Stimulated activated CD8-positive, alpha-beta memory T cell treated with anti-CD3 and anti-CD28 coated beads, Interleukin-15, amount 100 ng/mL, for 4 hours (primary cell): ENCODE measurements at regions not wholly inside any gene's neighbourhood (a gene's known extent, or its start where the extent isn't known, plus 50 kb on each side); places are given as distances from the start of the nearest gene placed in this dataset.
"Not testable (repeated sequence)": the region's sequence is repeated elsewhere in the genome, so short reads cannot be mapped to it uniquely, and the experiment has no call there.

ENCODE experiments used
- DNase-seq, 2 donors: peaks; one replicate each; pipeline ENCODE4 v3.0.0-alpha.2; 2020; ENCODE audit warnings: low read depth in 2 of 2

DNA sequence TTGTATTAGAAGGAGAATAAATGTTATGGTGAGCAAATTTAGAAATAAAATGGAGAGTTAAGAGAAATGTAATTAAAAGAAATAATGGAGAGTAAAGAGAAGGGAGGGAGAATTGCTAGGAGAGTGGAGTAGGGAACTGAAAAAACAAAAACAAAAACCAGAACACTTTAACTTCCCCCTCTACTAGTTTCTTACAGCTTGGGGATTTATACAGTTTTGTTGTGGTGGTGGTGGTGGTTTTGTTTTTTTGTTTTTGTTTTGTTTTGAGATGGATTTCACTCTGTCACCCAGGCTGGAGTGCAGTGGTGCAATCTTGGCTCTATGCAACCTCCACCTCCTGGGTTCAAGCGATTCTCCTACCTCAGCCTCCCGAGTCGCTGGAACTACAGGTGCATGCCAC lies 322.4 kb downstream of the TMEM167A start:
- DNase-seq = no peak

DNA sequence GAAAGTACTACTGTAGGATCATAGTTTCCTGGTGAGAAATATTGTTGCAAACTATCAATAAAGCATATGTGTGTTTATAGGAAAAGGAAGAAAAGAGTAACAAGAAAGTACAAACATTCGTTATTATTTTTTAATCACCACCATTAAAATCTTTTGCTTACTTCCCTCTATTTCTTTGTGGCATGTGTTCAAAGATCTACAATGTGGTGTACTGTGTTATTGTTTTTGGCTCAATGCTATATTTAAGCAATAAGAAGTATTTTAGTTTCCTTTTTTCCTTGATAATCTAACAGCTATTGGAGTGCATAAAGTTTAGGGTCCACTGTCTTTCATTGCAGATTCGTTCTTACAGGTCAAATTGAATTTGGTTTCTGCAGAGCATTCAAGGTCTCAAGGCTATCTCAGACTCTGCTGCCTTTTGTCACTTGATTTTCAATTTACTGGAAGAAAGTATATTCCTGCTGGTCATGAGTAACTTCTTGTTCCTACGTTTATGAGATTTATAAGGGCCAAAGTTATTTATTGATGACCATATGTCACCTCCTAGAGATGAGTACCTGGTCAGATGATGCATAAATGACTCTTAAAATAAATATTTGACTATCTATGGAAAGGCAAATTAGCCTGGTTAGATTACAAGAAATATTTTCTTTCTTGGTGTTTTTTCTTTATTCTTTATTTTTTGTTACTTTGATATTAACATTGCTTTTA lies 323.0 kb downstream of the TMEM167A start:
- DNase-seq = no peak

DNA sequence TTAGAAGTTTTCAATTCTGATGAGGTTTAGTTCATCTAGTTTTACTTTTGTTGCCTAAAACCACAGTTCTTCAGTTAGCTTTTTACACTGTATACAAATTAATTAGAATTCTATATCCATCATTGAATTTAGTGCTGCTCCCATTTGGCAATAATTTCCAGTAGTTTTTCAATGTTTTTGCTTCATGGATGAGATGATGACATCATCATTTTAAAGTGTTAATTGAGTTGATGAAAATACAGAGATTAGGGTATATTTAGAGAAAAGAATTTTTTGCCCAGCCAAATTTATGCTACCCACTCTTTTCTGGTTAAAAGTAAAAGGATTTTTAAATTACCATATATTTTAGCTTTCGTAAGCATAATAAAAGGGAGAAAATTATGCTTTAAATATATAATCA lies 323.8 kb downstream of the TMEM167A start:
- no peak for DNase-seq

DNA sequence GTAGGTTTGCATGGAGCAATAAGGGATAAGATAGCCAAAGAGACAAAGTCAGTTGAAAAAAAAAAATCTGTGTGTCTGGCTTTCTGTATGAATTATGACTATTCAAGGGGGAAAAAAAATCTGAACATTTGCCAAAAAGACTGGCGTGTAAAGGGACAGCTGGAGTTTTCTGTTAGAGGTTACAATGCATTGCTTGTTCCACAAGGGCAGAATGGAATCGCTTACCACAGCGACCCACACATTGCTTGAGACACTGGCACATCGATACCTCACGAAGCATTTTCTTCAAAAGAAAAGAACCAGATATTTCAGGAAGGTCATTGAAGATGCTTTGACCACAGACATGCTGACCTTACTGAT lies 327.8 kb downstream of the TMEM167A start:
- DNase-seq = no peak

DNA sequence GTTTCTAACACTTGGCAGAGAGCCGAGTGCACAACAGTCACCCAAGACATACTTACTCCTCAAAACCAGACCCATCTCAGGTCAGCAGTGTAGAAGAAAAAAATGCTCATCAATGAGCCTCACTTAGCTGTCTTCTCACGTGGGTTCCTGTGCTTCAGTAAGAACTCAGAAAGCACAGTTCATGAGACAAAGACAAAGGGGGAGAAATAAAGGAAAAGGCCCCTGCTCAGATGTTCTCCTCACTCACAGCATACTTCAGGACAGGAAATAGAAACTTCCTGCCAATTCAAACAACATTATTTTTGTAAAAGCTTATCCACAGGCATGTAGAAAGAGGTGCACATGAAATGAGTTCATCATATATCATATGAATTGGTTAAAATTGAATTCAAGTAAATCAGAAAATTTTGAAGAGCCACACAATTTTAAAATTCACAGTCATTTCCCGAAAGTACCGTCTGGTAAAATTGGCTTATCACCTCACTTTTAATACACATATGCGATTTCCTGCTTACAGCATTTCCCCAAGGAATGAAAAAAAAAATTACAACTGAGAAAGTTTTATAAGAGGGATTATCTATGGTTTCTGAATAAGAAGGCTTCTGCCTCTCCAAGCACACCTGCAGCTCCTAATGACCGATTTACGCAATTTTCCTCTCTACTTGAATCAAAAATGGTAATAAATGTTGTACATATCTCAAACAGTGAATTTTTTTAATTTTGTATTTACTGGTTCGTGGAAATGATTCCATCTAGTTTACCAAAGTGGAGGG lies 328.3 kb downstream of the TMEM167A start:
- DNase-seq = no peak

DNA sequence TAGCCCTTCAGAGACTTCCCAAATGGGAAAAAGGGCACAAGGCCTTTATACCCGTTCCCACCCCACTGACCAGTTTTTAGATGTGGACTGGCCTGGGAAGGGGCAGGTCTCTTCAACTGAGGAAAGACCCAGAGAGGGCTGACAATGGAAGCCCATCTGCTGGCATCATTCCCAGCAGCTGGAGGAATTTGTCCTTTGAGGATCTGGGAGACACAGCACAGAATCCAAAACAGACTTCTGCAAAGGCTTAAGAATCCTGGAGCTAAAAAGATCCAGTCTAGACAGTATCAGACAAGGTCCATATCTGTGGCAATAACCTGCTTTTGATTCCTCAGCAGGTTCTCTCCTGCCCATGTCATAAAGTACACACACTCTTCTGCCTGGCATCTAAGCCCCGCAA lies 329.2 kb downstream of the TMEM167A start:
- DNase-seq = no peak

DNA sequence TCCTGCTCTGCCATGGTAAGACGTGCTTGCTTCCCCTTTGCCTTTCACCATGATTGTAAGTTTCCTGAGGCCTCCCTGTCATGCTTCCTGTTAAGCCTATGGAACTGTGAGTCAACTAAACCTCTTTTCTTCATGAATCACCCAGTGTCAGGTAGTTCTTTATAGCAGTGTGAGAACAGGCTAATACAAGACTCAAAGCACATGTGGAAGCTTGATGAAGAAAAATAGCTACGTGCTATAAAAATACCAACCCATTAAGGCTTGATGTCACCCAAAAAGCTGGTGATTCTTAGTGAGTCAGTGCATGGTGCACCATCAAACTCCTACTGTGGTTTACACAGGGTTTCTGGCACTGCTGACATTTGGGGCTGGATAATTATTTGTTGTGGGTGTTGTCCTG lies 332.2 kb downstream of the TMEM167A start:
- no peak for DNase-seq

DNA sequence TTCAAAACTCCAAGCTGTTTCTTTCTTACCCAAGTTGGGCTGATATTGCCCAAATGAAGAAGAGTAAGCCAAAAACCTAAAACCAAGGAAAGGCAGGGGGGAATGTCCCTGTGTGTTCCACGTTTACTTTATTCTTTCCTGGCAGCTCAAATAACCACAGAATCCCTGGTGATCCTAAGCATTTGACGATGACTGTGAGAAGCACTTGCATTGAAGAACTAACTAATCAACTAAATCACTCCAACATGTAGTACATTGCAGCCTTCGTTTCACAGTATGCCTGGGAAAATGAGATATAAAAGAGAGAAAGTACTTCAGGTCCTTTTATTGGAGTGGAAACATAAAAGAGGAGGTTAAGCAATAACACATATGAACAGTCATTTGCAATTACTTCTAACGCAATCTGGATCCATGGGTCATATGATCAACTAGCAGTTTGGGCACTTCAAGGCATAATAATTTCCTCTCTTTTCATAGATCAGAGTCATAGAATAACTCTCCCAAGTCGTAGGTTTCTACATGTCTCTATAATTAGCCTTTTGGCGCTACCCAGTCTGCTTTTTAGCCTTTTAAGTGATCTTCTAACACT lies 338.4 kb downstream of the TMEM167A start:
- no peak for DNase-seq

DNA sequence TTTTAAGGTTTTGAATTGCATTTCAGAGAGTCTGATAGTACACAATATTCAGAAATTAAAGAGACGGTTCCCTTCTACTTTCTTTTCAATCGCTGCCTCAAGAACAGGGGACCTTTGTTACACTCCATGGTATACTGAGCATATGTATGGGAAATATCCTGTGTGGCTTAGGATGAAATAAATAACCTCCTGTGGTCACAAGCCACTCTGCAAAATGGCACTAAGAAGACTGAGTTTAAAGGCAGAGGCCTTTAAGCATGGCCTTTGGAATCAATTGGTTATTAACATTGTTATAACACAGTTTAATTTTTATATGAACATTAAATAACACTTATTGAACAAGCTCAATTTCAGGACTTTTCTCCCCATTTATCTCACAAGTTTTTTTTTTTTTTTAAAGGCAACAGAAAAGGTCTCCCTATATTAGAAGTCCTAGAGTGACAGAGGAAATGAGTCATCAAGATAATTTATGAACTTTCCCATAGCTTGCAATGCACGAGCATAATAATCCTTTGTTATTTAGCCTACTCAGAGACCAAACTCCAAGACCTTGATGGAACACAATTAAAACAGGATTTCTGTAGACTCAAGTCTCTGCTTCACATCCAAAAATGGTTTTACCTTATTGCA lies 341.9 kb downstream of the TMEM167A start:
- DNase-seq = no peak

DNA sequence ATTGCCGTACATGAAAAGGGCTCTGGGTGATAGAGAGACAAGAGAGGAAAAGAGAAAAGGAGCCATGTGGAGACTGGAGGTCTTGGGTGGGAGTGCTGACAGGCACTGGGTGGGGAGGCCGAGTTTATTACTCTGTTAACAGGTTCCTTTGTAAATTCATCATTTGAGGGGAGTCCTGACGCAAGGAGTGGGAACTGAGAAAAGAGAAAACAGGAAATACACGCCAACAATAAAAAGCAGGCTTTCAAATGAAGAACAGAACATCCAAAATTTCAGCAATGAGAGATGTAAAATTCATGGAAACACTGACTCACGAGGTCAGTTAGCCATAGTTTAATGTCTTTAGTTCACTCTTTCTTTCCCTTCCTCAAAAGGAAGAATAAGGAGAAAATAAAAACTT lies 342.8 kb downstream of the TMEM167A start:
- DNase-seq = no peak

DNA sequence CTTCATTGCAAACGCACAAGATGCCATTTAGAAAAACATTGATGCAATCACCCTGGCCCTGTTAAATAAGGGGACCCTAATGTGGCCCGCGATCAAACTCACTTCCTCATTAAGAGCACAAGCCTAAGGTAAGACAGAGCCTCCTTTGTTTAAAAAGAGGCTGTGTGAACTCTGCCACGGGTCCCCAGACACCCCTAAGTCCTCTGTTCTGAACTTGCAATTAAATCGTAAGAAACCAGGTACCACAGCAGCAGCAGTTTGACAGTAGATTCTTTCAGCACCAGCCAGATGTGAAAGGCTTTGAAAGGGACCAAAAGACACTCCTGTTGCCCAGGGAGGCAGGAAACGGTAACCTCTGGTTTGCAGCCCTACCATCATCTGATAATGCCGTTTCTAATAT lies 346.3 kb downstream of the TMEM167A start:
- DNase-seq = no peak

DNA sequence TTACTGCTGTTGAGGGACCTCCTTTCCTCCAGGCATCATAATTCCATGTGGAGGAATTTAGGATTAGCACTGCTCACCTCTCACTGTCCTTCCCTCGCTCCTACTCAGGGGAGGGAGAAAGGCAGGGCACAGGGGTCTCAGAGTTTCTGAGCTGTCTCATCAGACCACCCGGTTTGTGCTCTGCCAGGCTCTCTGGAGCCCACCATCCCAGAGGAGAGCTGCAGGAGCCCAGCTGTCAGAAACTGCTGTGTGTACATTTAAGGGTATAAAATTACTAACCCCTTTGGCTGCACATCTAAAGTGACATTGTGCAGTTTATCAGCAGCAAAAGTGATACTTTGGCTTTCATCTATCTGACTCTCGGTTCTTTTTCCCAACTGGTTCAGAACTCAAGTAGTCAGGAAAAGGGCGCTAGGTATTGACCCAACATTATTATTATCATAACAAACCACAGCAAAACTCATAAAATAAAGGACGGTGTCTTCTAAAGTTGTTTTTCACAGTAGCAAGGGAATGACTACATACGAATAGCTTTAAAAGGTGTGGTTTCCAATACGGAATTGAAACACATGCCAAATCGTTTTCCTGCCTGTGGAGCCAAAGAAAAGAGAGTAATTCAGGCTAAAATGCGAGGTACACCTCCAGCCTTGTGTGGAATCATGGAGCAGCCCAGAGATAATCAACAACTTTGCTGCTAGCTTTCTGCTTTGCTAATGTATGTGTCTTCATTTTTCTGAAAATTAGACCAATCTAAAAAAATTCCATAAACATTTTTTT lies 348.1 kb downstream of the TMEM167A start:
- no peak for DNase-seq

DNA sequence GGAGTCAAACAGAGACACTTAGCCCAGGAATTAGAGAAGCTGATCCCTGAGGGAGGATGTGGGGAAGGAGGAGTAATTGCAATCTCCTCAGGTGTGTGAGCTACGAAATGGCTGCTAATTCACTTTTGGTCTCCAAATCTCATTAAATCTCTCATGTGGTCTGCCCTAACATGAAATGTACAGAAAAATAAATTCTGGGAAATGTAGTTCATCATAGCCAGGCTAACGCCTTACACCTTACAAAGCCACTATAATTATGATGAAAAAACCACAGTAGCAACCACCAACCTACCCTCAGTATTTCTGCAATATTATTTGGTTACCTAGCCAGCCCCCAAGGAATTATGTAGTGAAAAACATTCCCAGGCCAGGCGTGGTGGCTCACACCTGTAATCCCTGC lies 354.0 kb downstream of the TMEM167A start:
- DNase-seq = no peak

DNA sequence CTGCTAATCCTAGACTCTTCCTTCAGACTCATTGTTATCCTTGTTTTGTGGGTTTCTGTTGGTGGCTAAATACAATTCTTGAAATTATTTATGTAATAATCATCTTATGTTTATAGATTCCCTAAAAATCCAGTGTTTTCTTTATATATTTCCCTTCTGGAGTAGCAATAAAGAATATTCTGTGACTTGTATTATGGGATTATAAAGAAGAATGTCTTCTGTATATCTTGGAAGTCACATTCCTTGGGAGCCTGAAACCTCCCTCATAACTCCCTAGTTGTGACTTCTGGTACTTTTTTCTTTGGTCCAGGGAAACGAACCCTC lies 356.1 kb downstream of the TMEM167A start:
- no peak for DNase-seq

DNA sequence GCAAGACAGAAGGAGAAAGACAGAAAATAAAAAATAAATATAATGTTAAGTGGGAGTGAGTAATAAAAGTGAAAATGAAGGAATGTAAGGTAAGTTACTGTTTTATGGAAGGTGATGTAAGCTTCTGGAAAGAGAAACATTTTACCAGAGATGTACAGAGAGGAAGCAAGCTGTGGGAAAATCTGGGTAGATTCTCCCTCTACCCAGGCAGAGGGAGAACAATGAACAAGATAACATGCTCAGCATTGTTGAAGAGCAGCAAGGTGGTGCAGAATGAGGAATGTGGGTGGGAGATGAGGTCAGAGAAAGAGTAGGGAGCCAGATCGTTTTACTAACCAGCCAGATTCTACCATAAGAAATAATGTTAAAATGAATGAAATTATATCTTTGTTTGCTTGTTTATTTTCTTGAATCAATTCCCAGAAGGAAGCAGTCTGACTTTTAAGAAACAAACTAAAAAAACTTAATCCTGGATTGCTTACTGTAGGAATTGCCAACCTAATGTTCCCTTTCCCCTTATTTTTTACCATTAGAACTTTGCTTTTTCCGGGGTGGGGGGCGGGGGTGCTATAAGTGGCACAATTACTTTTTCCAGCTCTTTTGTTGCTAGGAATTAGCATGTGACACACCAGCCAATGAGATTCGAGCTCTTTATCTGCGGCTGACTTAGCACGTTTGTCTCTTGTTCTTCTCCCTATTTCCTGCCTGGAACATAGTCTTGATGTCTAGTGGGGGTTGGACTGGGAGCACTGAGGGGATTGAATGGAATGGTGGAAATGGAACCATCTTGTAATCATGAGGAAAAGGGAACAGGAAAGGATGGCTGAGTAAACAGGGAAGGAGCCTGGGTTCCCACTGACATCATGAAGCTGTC lies 356.7 kb downstream of the TMEM167A start:
- DNase-seq = no peak

DNA sequence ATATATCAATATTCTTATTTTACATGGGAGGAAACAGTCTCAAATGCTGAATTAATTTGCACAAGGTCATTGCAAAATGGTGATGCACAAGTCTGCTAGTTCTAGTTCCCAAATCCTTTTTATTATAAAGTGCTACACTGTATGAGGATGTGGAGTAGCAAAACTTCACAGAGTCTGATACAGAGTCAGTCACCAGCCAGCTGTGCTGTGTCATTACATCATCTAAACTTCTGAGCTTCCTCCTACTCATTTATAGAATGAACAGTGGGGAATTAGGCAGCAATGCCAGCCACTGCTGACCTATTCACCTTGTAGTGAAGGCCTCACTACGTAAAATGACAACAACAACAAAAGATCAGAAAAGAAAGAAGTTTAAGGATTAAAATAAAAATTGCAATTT lies 357.8 kb downstream of the TMEM167A start:
- DNase-seq = no peak

DNA sequence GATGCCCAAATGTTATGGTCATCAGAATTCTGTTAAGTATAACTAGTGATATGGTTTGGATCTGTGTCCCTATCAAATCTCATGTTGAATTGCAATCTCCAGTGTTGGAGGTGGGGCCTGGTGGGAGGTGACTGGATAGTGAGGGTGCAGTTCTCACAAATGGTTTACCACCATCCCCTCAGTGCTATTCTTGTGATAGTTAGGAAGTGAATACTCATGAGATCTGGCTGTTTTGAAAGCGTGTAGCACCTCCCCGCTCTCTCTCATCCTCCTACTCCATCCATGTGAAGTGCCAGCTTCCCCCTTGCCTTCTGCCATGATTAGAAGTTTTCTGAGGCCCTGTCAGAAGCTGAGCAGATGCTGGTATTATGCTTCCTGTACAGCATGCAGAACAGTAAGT lies 359.5 kb downstream of the TMEM167A start:
- DNase-seq = no peak

DNA sequence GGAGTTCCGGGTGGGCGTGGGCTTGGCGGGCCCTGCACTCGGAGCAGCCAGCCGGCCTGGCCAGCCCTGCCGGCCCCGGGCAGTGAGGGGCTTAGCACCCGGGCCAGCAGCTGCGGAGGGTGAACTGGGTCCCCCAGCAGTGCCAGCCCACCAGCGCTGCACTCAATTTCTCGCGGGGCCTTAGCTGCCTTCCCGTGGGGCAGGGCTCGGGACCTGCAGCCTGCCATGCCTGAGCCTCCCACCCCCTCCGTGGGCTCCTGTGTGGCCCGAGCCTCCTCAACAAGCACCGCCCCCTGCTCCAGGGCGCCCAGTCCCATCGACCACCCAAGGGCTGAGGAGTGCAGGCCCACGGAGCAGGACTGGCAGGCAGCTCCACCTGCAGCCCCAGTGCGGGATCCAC lies 362.5 kb downstream of the TMEM167A start:
- DNase-seq = not testable (repeated sequence)

DNA sequence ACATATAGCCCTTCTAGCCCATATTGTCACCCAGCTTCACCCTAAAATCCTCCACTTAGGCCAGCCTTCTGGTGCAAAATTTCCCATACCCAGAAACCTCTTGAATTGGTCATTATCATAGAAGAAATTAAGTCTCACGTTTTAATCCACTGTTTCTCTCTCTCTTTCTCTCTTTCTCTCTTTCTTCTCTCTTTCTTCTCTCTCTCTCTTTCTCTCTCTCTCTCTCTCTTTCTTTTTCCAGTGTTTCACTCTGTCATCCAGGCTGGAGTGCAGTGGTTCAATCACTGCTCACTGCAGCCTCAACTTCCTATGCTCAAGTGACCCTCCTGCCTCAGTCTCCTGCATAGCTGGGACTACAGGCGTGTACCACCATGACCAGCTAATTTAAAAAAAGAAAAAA lies 363.4 kb downstream of the TMEM167A start:
- no peak for DNase-seq

DNA sequence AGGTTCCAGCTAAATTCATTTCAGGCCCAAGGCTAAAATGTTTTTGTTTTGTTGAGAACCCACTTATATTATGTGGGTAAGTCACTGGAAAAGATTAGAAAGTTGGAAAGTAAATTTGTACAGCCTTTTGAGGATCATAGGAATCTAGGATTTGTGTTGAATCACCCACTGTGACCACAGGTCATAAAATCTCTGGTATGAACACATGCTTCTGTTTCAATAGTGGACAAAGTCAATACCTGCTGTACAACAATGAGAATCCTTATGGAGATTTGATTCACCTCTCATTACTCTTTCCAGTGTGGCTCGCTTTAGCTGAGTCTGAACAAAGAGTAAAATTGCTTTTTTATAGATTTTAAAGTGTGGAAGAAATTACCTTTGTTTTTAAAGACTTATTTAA lies 369.5 kb downstream of the TMEM167A start:
- DNase-seq = no peak

DNA sequence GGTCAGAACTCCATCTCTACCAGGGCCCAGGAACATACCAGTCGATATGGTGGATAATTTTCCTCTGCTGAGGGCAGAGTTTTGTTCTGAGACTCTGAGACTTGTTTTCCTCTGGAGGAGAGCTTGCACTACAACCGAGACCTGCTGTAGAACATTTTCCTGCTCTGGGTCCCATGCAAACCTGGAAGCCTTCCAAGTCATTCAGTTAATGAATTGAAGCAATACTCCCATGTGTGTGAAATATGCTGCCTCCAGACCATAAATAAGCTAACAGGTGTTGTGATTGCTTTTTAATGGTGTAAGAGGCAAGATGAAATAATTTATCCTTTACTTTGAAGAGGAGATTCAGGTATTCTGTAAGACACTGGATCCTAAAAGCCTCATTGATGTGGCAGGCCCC lies 372.8 kb downstream of the TMEM167A start:
- DNase-seq = no peak
